GM18907 (cell line): ENCODE measurements at regions not wholly inside any gene's neighbourhood (a gene's known extent, or its start where the extent isn't known, plus 50 kb on each side); places are given as distances from the start of the nearest gene placed in this dataset.

ENCODE experiments used
- ATAC-seq: cut with Tn5 transposase; IDR thresholded peaks from one replicate; pipeline ENCODE4 v1.9.1; 2021; ENCODE audit warnings: mild to moderate bottlenecking, moderate library complexity; ENCODE audit not compliant: unreplicated experiment

- ATAC-seq = no peak
These were observed 264.3 kb downstream of the NOL4 start for GRCh38 chr18:33960417-33960816.

- ATAC-seq = no peak
These were observed 265.1 kb downstream of the NOL4 start for GRCh38 chr18:33959609-33960008.

DNA sequence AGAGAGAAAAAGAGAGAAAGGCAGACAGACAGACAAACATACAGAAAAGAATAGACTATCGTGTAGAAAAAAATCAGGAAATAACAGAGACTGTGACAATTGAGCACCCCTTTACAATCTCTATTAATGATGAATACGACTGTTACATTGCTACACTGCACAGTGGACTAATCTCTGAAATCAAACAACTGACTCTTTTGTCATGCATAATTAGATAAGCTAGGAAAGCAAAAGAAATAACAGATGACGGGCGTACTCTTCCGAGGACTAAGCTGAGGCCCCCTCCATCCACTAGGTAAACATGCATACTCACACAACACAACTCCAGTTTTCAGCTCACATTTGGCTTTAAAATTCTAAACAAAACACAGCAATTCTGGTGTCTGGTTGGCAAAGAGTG is 267.0 kb downstream of the NOL4 start:
- ATAC-seq = no peak

DNA sequence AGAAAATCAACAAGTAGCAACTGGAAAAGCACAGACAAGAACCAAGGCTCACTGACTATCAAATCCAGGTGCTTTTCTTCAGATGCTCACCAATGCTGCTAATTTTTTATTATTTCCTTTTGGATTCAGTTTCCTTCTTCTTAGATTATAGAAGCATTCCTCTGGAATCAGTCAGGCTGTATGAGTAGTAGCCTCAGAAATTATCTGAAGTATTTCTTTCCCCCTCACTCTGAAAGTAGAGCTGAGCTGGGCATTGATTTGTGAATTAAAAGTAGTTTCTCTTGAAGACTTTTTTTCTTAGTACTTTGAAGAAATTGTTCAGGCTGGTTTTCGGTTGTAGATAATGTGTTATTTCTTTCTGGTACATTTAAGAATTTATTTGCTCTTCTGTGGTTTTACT is 273.7 kb downstream of the NOL4 start:
- ATAC-seq = no peak

GRCh38 chr18:33946336-33946735 is 278.4 kb downstream of the NOL4 start:
- no peak for ATAC-seq

DNA sequence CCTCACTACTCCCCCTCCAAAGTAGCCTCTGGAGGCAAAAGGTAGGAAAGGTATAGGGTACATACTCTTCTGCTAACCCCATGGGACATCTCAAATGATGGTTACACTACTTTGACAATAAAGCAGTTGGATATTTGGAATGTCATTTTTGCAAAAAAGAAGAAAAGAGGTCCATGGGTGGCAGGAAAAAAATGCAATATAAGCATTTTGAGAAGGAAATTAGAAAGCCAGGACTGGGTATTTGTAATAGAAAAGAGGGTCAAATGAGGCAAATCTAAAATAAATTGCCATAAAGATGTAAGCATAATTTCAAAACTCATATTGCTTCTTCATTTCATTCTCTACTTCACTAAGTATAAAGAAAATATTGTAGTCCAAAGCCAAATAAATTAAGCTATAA is 280.2 kb downstream of the NOL4 start:
- ATAC-seq = no peak

DNA sequence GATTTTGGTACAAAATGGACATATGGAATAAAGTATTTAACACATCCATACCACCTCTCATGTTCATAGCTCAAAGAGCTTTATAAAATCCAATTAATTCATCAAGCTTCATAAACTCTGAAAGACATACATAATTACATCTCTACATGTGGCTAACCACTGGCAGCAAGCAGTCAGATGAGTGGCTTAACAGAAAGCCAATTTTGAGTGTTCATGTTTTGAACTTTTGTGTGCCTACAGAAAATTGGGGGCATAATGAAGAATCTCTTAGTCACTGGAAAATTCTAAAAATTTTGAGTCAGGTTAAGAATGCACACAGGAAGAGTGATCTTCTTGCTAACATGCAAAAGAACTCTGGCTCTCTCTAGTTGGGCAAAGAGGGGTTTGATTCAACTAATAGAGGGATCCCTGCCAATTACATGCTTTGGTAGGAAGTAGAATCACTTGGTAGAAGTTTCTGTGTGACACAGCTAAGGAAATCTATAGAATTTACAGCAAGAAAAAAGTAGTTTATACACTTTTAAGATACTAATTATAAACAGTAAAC is 287.4 kb downstream of the NOL4 start:
- no peak for ATAC-seq

- ATAC-seq = no peak
These were observed 290.5 kb downstream of the NOL4 start for GRCh38 chr18:33934258-33934657.

- no peak for ATAC-seq
These were observed 296.5 kb downstream of the NOL4 start for GRCh38 chr18:33928231-33928630.

DNA sequence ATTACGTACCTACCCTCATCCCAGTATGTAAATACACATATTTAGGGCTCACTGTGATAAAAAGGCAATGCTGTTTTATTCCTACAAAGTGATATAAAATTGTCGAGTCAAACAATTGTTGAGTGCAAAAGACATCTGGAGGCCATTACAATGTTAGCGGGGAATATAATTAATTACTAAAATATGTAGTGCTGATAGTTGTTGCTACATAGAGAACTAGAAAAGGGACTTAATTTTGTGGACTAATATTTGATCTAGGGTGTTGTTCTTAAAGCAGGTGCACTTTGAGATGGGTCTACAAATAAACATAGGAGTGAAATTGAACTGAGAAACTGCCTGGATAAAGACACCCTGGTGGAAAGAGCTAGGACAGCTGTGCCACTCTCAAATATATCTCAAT is 300.1 kb downstream of the NOL4 start:
- no peak for ATAC-seq

- no peak for ATAC-seq
These were observed 300.7 kb downstream of the NOL4 start for GRCh38 chr18:33923980-33924379.

GRCh38 chr18:33918571-33918970 is 306.1 kb downstream of the NOL4 start:
- ATAC-seq = no peak

- no peak for ATAC-seq
These were observed 308.5 kb downstream of the NOL4 start for GRCh38 chr18:33916200-33916599.

DNA sequence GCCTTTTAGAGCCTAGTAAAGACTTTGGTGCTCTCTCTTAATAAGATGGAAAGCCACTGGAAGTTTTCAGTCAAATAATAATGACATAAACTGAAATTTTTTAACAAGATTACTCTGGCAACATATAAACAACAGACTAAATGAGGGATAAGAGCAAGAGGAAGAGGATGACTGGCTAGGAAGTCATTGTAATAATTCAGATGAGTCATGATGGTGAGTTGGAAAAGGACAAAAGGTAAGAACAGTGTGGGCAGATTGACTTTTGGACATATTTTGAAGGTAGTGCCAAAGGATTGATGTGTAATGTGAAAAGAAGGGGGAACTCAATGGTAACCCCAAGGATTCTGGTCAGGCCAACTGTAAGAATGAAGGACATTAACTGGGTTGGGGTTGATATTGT is 310.3 kb downstream of the NOL4 start:
- no peak for ATAC-seq

- no peak for ATAC-seq
These were observed 318.7 kb downstream of the NOL4 start for GRCh38 chr18:33906046-33906445.

GRCh38 chr18:33901894-33902512 is 322.7 kb downstream of the NOL4 start:
- ATAC-seq = no peak

GRCh38 chr18:33900638-33901037 is 322.6 kb downstream of the ASXL3 start:
- no peak for ATAC-seq

- ATAC-seq = no peak
These were observed 320.4 kb downstream of the ASXL3 start for GRCh38 chr18:33898427-33898826.

- no peak for ATAC-seq
These were observed 300.2 kb downstream of the ASXL3 start for GRCh38 chr18:33878213-33878612.

GRCh38 chr18:33875029-33875565 is 297.1 kb downstream of the ASXL3 start:
- no peak for ATAC-seq

DNA sequence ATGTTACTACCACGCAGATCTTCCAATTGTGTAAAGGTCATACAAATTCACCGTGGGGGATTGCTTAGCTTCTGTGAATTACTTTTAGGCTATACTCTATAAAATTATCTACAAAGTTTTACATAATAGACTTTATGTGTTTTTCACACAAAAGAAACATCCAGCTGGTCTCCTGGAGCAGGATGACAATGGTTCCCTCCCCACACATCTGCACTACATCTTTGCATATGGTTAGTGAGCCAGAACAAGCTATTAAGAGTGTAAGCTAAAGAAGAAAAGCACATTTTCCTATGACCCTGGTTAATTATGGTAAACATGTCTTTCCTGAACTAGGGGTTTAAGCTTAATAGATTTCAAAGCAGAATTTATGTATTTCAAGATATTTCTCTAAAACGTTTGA is 295.1 kb downstream of the ASXL3 start:
- no peak for ATAC-seq

DNA sequence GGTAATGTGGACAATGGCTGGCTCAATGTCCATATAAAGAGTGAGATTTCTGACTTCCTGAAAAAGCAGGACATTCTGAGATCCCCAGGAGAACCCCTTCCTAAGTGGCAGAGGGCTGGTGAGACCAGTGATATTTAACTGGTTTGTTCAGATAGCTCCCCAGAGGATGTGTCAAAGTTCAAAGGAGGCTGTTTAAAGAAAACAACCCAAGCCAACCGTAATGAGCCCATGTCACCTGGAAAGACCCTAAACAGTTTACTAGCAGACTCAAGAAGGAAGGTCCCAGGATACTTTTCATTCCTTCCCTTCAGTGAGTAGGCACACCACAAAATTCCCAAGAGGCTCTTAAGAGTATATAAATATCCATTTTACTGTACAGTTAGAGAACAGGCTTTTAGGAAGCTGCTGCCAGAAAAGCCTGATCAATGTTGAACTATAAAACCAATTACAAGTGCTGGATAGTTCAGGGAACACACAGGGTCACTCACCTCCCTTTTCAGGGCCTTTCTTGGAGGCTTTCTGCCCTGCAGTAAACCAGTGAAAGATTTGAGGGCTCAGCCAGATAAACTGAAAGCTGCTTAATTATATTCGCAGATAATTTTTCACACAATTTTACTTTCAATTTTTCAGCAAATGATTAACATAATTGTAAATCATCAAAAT is 293.5 kb downstream of the ASXL3 start:
- ATAC-seq = no peak
